GM21367 (cell line): ENCODE measurements at regions not wholly inside any gene's neighbourhood (a gene's known extent, or its start where the extent isn't known, plus 50 kb on each side); places are given as distances from the start of the nearest gene placed in this dataset.
"Not testable (repeated sequence)": the region's sequence is repeated elsewhere in the genome, so short reads cannot be mapped to it uniquely, and the experiment has no call there.

Experiments used
- ATAC-seq: cut with Tn5 transposase; IDR thresholded peaks from one replicate; pipeline ENCODE4 v1.9.1; 2021; ENCODE audit not compliant: unreplicated experiment

- not testable (repeated sequence) for ATAC-seq
These were observed 53.6 kb upstream of the MAPK10 start for GRCh38 chr4:86413426-86413825.

DNA sequence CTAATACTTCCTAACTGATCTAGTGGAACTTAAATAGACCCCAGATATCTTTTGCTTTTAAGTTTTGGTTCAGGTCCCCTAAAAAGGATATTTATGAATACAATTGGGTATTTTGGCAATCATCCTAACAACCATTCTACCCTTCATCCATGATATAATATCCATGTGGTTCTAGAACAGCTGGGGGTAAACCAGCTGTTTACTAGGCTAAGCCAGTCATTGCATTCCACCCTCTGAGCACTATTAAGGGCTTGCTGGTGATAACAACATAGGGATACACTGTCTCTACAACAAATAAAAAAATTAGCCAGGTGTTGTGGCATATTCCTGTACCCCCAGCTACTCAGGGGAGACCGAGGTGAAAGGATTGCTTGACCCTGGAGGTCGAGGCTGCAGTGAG is 54.8 kb upstream of the MAPK10 start:
- ATAC-seq = no peak

GRCh38 chr4:86416081-86416480 is 56.2 kb upstream of the MAPK10 start:
- no peak for ATAC-seq

DNA sequence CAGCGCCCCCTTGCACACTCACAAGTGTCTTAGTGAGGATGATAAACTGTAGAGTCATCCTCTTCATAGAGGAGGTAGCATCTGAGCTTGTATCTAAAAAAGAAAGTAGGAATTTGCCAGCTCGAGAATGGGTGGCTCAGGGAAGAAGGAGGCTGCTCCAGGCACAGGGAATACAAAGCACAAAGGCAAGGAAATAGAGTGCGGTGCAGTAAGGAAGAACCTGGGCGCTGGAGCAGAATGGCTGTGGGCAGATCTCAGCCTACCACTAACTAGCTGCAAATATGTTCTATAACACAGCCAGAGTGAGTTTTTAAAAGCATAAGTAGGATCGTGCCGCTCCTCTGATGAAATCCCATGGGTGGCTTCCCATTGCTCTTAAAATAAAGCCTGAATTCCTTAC is 61.6 kb upstream of the MAPK10 start:
- ATAC-seq = no peak

GRCh38 chr4:86431543-86432116 is 71.8 kb upstream of the MAPK10 start:
- no peak for ATAC-seq

GRCh38 chr4:86432559-86433134 is 72.8 kb upstream of the MAPK10 start:
- no peak for ATAC-seq

DNA sequence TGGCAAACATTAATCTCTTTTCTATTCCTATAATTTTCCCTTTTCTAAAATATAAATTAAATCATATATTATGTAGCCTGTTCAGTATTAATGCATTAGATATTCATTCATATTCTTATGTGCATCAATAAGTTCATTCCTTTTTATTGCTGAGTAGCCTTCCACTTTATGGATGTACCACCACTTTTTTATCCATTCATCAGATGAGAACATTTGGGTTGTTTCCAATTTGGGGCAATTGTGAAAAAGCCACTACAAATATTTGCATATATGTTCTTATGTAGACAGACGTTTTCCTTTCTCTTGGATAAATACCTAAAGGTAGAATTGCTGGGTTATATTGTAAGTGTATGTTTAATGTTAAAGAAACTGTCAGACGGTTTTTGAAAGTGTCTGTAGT is 79.4 kb upstream of the MAPK10 start:
- ATAC-seq = no peak

- no peak for ATAC-seq
These were observed 81.5 kb upstream of the MAPK10 start for GRCh38 chr4:86441175-86441936.

- no peak for ATAC-seq
These were observed 83.0 kb upstream of the MAPK10 start for GRCh38 chr4:86442881-86443280.

GRCh38 chr4:86443495-86443894 is 83.6 kb upstream of the MAPK10 start:
- ATAC-seq = no peak

GRCh38 chr4:86446996-86447395 is 87.1 kb upstream of the MAPK10 start:
- no peak for ATAC-seq

DNA sequence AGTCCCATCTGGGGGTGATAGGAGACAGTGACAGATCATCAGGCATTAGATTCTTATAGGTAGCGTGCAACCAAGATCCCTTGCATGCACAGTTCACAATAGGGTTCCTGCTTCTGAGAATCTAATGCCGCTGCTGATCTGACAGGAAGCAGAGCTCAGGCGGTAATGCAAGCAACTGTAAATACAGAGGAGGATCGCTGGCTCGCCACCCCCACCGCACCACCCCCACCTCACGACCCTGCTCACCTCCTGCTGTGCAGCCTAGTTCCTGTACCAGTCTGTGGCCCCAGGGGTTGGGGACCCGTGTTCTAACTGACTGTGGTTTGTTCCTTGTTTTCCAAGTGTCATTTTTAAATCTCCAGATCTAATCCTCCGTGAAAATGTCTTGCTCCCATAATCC is 89.0 kb upstream of the MAPK10 start:
- no peak for ATAC-seq

- no peak for ATAC-seq
These were observed 90.1 kb upstream of the MAPK10 start for GRCh38 chr4:86449746-86450588.

- ATAC-seq = no peak
These were observed 91.0 kb upstream of the MAPK10 start for GRCh38 chr4:86450861-86451260.

GRCh38 chr4:86451560-86452330 is 91.9 kb upstream of the MAPK10 start:
- ATAC-seq = no peak

DNA sequence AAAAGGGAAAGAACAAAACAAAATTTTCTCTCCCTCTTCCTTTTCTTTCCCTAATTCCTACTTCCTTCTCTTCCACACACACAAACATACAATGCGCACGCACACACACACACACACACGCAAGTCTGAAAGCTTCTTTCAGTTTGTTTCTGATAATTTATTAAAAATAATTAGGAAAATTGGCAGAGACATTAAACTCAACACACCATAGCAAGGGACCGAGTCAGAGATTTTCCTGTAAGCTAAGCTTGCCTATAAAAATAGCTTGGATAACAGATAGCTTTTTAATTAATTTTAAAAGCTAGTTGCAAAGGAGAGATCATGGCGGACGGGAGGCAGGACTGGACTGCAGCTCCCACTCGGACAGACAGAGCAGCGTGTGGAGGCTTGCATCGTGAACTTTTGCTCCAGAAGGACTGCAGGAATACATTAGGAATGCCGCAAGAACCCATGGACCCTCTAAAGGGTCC is 92.6 kb upstream of the MAPK10 start:
- no peak for ATAC-seq

GRCh38 chr4:86452924-86453531 is 93.2 kb upstream of the MAPK10 start:
- ATAC-seq = no peak

GRCh38 chr4:86453611-86454072 is 93.8 kb upstream of the MAPK10 start:
- not testable (repeated sequence) for ATAC-seq

GRCh38 chr4:86461849-86462248 is 102.0 kb upstream of the MAPK10 start:
- no peak for ATAC-seq

DNA sequence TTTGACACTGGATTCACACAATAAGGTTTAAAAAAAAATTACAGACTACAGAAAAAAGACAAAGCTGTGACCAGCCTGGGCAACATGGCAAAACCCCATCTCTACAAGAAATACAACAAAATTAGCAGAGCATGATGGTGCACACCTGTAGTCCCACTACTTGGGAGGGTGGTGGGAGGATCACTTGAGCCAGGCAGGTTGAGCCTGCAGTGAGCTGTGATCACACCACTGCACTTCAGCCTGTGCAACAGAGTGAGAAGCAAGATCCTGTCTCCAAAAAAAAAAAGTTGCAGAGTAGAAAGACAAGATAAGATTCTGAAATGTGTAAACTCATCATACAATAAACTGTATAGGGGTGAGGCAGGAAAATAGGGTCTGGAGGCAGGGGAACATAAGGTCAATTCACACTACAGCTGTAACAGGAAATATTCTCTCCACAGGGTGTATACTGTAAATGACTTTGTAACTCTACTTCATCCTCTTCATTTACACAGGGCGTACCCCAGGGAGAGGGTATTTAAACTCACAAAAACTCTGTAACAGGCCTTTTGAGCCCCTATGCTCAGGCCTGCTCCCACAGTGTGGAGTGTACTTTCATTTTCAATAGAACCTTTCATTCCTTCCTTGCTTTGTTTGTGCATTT is 112.6 kb upstream of the MAPK10 start:
- ATAC-seq = no peak
